Liver (tissue), 3 donors: ENCODE measurements at regions not wholly inside any gene's neighbourhood (a gene's known extent, or its start where the extent isn't known, plus 50 kb on each side); places are given as distances from the start of the nearest gene placed in this dataset.

Experiments
- FOXA2 ChIP-seq: IDR thresholded peaks from 2 replicates; pipeline ENCODE4 v1.6.1; 2016; ENCODE audit warnings: antibody characterized with exemption
- HNF4G ChIP-seq: IDR thresholded peaks from 2 replicates; pipeline ENCODE4 v1.6.1; 2016; ENCODE audit warnings: antibody characterized with exemption
- JUND ChIP-seq, 2 donors: IDR thresholded peaks; 2 replicates each; pipeline ENCODE4 v1.6.1; 2016; ENCODE audit warnings: antibody characterized with exemption in 2 of 2
- RAD21 ChIP-seq, 2 donors: IDR thresholded peaks; 2 replicates each; pipeline ENCODE4 v1.6.1; 2016; ENCODE audit warnings: antibody characterized with exemption in 2 of 2, mild to moderate bottlenecking in 2 of 2
- REST ChIP-seq: IDR thresholded peaks from 2 replicates; pipeline ENCODE4 v1.6.1; 2016; ENCODE audit warnings: antibody characterized with exemption, mild to moderate bottlenecking
- SP1 ChIP-seq: IDR thresholded peaks from 2 replicates; pipeline ENCODE4 v1.6.1; 2018; ENCODE audit warnings: antibody characterized with exemption, mild to moderate bottlenecking
- TAF1 ChIP-seq: conservative IDR thresholded peaks from 2 replicates; pipeline ENCODE4 v1.6.1; 2016; ENCODE audit warnings: antibody characterized with exemption, mild to moderate bottlenecking
- YY1 ChIP-seq: IDR thresholded peaks from 2 replicates; pipeline ENCODE4 v1.6.1; 2016; ENCODE audit warnings: antibody characterized with exemption, mild to moderate bottlenecking
- ZBTB33 ChIP-seq: IDR thresholded peaks from 2 replicates; pipeline ENCODE4 v1.6.1; 2016; ENCODE audit warnings: antibody characterized with exemption
- TF ChIP-seq, protein P1 (sequence below): fragments of 150-350 bp; IDR thresholded peaks from 2 replicates; pipeline ENCODE4 v1.5.1; 2017; ENCODE audit warnings: improper control_type of control experiment, low read depth, low read length; ENCODE audit not compliant: missing input control
- donor health status: healthy.
- donor health status: healthy.

DNA sequence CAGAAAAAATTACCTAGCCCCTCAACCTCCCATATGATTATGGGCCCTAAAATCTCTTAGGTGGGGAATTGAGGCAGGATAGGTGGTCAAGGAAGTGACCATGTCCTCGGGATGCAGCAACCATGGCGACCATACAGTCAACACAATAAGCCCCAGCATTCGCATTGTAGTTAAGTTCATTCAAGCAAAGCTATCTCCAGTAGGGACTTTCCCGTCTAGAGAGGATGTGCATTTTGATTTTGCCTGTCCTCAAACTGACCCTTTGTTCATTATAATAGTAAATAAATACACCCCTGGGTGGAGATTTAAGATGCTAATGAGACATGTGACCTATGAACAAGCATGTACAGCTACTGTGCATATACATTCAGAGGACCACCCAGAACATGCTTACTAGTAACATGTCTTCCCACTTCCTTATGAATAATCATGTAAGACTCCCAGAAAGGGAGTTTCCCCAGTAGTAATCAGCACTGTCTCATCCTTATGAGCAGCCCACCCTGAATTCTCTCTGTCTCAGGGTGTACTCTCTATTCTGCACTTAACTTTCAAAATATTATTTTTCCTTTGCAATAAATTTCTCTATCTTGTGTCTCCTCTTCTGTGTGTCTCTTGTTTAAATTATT lies 74.3 kb downstream of the NUDT11 start:
- TF ChIP-seq, protein P1, sequence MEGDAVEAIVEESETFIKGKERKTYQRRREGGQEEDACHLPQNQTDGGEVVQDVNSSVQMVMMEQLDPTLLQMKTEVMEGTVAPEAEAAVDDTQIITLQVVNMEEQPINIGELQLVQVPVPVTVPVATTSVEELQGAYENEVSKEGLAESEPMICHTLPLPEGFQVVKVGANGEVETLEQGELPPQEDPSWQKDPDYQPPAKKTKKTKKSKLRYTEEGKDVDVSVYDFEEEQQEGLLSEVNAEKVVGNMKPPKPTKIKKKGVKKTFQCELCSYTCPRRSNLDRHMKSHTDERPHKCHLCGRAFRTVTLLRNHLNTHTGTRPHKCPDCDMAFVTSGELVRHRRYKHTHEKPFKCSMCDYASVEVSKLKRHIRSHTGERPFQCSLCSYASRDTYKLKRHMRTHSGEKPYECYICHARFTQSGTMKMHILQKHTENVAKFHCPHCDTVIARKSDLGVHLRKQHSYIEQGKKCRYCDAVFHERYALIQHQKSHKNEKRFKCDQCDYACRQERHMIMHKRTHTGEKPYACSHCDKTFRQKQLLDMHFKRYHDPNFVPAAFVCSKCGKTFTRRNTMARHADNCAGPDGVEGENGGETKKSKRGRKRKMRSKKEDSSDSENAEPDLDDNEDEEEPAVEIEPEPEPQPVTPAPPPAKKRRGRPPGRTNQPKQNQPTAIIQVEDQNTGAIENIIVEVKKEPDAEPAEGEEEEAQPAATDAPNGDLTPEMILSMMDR = no peak
- TF ChIP-seq ZBTB33 (no peak), HNF4G (no peak), TAF1 (no peak), FOXA2 (no peak), YY1 (no peak), REST (no peak), JUND (IDR thresholded peaks at IDR 0.05) (no peak), SP1 (no peak), RAD21 (IDR thresholded peaks at IDR 0.05) (no peak)
